ENCODE measurements at regions not wholly inside any gene's neighbourhood (a gene's known extent, or its start where the extent isn't known, plus 50 kb on each side); places are given as distances from the start of the nearest gene placed in this dataset.
A peak's percentile ranks its signal among the peaks of the same experiment; 100 is the strongest.
"Not testable (repeated sequence)": the region's sequence is repeated elsewhere in the genome, so short reads cannot be mapped to it uniquely, and the experiment has no call there.

GRCh38 chr13:99758460-99759162, 213.0 kb downstream of the ZIC5 start:
- Mint-ChIP-seq H3K27me3 (ENCODE audit: low read depth in 3 of 3) (peaks cover 0 to 4% (median 1%) of the 10 kb centered on the region in 3 donors), H3K4me3 (peak overlapping the region in 1 of 5 donors; percentile 24), H3K9me3 (peaks cover 11 to 32% (median 22%) of the 10 kb centered on the region in 6 donors), H3K36me3 (peaks cover 0 to 11% (median 10%) of the 10 kb centered on the region in 3 donors), H3K27ac (no peak overlapping the region), H3K4me1 (peaks cover 0 to 3% of the 10 kb centered on the region in 2 donors)
- no peak for DNase-seq

GRCh38 chr13:99757756-99758459, 213.7 kb downstream of the ZIC5 start:
- DNase-seq = no peak
- Mint-ChIP-seq H3K9me3 (peaks cover 11 to 25% (median 17%) of the 10 kb centered on the region in 6 donors), H3K27me3 (ENCODE audit: low read depth in 3 of 3) (peaks cover 0 to 5% (median 1%) of the 10 kb centered on the region in 3 donors), H3K4me1 (peaks cover 0 to 3% of the 10 kb centered on the region in 2 donors), H3K4me3 (no peak overlapping the region), H3K27ac (no peak overlapping the region), H3K36me3 (peaks cover 0 to 11% (median 7%) of the 10 kb centered on the region in 3 donors)

DNA sequence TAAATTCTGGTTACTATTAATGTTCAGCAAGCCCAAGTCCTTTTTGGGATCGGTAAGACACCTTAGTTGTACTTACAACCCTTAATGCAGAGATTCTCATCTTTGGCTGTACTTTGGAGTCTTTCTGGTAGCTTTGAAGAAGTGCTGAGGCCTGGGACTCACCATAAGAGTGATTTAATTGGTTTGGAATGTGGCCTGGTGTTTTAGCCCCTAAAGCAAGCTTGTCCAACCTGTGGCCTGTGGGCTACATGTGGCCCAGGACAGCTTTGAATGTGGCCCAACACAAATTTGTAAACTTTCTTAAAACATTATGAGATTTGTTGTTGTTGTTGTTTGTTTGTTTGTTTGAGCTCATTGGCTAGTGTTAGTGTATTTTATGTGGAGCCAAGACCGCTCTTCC, 215.3 kb downstream of the ZIC5 start:
- no peak overlapping the region for H3K27ac Mint-ChIP-seq
- no peak overlapping the region for H3K4me3 Mint-ChIP-seq
- H3K27me3 Mint-ChIP-seq (ENCODE audit: low read depth in 3 of 3) = peaks cover 0 to 10% (median 1%) of the 10 kb centered on the region in 3 donors
- DNase-seq = no peak
- peaks cover 5 to 11% (median 6%) of the 10 kb centered on the region in 6 donors for H3K9me3 Mint-ChIP-seq
- peaks cover 0 to 3% of the 10 kb centered on the region in 2 donors for H3K4me1 Mint-ChIP-seq
- peaks cover 0 to 3% (median 0%) of the 10 kb centered on the region in 3 donors for H3K36me3 Mint-ChIP-seq

DNA sequence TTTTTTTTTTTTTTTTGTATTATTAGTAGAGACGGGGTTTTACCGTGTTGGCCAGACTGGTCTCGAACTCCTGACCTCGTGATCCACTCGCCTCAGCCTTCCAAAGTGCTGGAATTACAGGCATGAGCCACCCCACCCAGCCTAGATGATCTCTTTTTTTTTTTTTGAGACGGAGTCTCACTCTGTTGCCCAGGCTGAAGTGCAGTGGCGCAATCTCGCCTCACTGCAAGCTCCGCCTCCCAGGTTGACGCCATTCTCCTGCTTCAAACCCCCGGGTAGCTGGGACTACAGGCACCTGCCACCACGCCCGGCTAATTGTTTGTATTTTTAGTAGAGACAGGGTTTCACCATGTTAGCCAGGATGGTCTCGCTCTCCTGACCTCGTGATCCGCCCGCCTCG, 216.8 kb downstream of the ZIC5 start:
- H3K4me3 Mint-ChIP-seq = not testable (repeated sequence)

GRCh38 chr13:99752373-99752772, 219.2 kb downstream of the ZIC5 start:
- no peak overlapping the region for H3K27ac Mint-ChIP-seq

More for the DNA sequence above, 216.8 kb downstream of the ZIC5 start:
- not testable (repeated sequence) for H3K27me3 Mint-ChIP-seq (ENCODE audit: low read depth in 3 of 3); H3K36me3 Mint-ChIP-seq; H3K4me1 Mint-ChIP-seq; DNase-seq; H3K9me3 Mint-ChIP-seq; H3K27ac Mint-ChIP-seq

GRCh38 chr13:99751517-99752199, 219.9 kb downstream of the ZIC5 start:
- no peak for DNase-seq
- H3K27me3 Mint-ChIP-seq (ENCODE audit: low read depth in 3 of 3) = peaks cover 0 to 8% (median 1%) of the 10 kb centered on the region in 3 donors
- H3K36me3 Mint-ChIP-seq = peaks cover 0 to 8% (median 0%) of the 10 kb centered on the region in 3 donors
- no peaks in the 10 kb centered on the region for H3K4me1 Mint-ChIP-seq
- H3K9me3 Mint-ChIP-seq = no peaks in the 10 kb centered on the region
- H3K4me3 Mint-ChIP-seq = no peak overlapping the region
- no peak overlapping the region for H3K27ac Mint-ChIP-seq

More at GRCh38 chr13:99752373-99752772, 219.2 kb downstream of the ZIC5 start:
- DNase-seq = no peak
- H3K4me1 Mint-ChIP-seq = no peaks in the 10 kb centered on the region
- H3K27me3 Mint-ChIP-seq (ENCODE audit: low read depth in 3 of 3) = peaks cover 0 to 8% (median 1%) of the 10 kb centered on the region in 3 donors
- H3K36me3 Mint-ChIP-seq = peaks cover 0 to 8% (median 0%) of the 10 kb centered on the region in 3 donors
- H3K9me3 Mint-ChIP-seq = no peaks in the 10 kb centered on the region
- H3K4me3 Mint-ChIP-seq = no peak overlapping the region

DNA sequence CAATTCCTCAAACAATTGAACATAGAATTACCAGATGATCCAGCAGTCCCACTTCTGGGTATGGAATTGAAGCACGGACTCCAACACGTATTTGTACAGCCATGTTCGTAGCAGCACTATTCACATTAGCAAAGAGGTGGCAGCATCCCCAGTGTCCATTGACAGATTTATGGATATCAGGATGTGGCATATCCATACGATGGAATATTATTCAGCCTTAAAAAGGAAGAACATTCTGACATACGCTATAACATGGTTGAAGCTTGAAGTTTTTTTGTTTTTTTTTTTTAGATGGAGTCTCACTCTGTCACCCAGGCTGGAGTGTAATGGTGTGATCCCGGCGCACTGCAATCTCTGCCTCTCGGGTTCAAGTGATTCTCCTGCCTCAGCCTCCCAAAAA, 220.6 kb downstream of the ZIC5 start:
- no peak for DNase-seq
- Mint-ChIP-seq H3K36me3 (peaks cover 0 to 8% (median 0%) of the 10 kb centered on the region in 3 donors), H3K27ac (no peak overlapping the region), H3K27me3 (ENCODE audit: low read depth in 3 of 3) (peaks cover 0 to 8% (median 1%) of the 10 kb centered on the region in 3 donors), H3K9me3 (no peaks in the 10 kb centered on the region), H3K4me1 (no peaks in the 10 kb centered on the region), H3K4me3 (no peak overlapping the region)

DNA sequence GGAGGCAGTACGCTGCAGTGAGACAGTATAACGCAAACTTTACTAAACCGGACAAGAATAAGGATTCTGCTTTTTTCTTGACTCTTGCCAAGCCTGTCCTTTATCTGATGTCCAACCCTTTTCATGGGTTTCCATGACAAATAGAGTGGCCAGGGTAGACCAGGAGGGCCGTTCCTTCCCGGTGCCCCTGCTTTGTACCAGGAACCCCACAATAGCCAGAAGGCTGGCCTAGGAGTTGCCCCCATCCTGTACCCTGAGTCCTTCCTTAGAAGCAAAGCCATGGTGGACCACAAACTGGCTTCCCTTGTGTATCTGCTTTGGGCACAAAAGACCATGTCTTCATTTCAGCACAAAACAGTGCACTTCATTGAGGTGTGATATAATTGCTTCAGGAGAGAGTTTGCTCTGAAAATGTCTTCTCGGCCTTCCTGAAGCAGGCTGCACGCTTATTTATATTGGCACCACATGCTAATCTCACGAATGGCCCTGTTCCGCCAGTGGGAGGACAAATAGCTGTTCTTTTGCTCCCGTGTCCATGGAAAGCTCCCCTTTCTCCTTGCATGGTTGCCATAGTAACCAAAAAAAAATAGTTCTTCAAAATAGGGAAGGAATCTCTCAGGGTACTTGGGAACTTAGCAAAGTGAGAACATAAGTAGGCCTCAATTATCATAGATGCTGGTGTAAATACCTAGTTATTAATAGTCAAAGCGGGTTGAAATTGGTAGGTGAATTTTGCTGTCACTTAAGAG, 222.1 kb downstream of the ZIC5 start:
- H3K4me3 Mint-ChIP-seq = no peak overlapping the region
- no peak overlapping the region for H3K27ac Mint-ChIP-seq
- H3K36me3 Mint-ChIP-seq = peaks cover 0 to 8% (median 0%) of the 10 kb centered on the region in 3 donors
- no peak for DNase-seq
- peaks cover 0 to 8% (median 3%) of the 10 kb centered on the region in 3 donors for H3K27me3 Mint-ChIP-seq (ENCODE audit: low read depth in 3 of 3)
- H3K9me3 Mint-ChIP-seq = no peaks in the 10 kb centered on the region
- no peaks in the 10 kb centered on the region for H3K4me1 Mint-ChIP-seq

DNA sequence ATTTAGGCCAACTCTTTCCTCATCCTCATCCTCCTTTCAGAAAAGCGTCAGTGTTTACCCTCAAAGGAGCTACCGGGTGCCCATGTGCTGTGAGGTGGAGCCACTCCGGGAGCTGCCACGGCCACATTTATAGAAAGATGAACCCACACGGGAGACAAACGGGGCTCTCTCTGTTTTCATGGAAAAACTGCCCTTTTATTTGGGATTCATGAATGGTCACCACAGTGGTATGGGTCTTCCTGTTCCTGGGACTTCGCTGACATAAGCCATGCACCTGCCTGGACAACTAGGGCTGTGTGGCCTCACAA, 224.2 kb downstream of the ZIC5 start:
- Mint-ChIP-seq H3K36me3 (peaks cover 0 to 8% (median 0%) of the 10 kb centered on the region in 3 donors), H3K27ac (no peak overlapping the region), H3K4me1 (no peaks in the 10 kb centered on the region), H3K4me3 (no peak overlapping the region), H3K9me3 (no peaks in the 10 kb centered on the region), H3K27me3 (ENCODE audit: low read depth in 3 of 3) (peaks cover 0 to 9% (median 3%) of the 10 kb centered on the region in 3 donors)
- no peak for DNase-seq

DNA sequence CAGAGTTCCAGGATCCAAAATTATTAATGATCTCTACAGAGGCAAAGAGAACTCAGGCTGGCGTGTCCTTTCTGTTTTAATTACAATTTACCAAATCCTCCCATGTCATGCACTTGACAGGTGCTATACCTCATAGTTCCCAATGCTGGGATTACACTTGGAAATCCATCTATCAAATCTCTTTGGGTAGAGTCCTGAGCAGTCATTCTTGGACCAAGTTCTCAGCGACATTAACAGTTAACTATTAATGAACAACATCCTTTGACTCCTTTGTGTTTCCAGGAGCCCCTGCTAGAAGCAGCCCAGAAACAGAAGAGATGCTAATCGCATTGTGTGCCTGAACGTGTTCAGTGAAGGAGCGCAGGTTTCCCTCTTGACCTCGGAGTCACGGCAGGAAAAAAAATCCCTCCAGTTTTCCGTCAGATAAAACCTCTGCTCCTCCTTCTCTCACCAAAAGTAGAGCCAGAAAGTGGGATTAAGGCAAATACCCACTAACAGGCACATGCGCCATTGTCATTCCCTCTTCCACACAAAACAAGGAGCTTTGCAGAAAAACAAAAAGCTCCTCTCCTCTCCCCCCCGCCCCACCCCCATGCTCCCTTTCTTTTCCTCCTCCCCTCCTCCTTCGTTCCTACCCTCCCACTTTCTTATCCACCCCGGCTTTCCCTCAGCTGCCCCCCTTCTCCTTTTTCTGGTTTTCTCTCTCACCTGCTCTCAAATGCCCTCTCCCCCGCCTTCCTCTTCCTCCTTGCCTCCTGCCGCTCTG, 224.7 kb downstream of the ZIC5 start:
- no peaks in the 10 kb centered on the region for H3K4me1 Mint-ChIP-seq
- DNase-seq = no peak
- no peak overlapping the region for H3K27ac Mint-ChIP-seq
- H3K36me3 Mint-ChIP-seq = peaks cover 0 to 8% (median 0%) of the 10 kb centered on the region in 3 donors
- peaks cover 0 to 7% (median 3%) of the 10 kb centered on the region in 3 donors for H3K27me3 Mint-ChIP-seq (ENCODE audit: low read depth in 3 of 3)
- no peak overlapping the region for H3K4me3 Mint-ChIP-seq
- no peaks in the 10 kb centered on the region for H3K9me3 Mint-ChIP-seq

- peaks cover 0 to 6% (median 6%) of the 10 kb centered on the region in 3 donors for H3K27me3 Mint-ChIP-seq (ENCODE audit: low read depth in 3 of 3)
Observed at GRCh38 chr13:99743094-99743493, 228.5 kb downstream of the ZIC5 start.

DNA sequence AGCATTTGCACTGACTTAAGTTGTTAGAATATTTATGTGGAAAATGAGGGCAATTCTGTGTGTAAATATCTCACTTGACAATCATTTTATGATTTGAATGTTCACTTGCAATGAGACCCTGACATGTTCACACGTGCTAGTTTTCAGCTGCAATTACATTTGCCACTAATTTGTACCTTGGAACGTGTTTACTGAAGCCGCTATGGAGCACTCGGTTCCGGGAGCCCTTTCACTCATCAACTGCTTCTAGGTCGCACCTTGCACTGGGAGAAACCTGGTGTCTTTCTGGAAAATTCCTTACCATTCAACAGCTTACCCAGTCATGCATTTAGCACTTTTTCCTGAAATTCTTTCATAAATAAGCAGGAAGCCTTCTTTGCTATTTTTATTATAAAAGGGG, 229.6 kb downstream of the ZIC5 start:
- Mint-ChIP-seq H3K27ac (no peak overlapping the region), H3K4me1 (no peaks in the 10 kb centered on the region)

More at GRCh38 chr13:99743094-99743493, 228.5 kb downstream of the ZIC5 start:
- Mint-ChIP-seq H3K4me3 (no peak overlapping the region), H3K36me3 (peaks cover 0 to 4% (median 0%) of the 10 kb centered on the region in 3 donors), H3K4me1 (no peaks in the 10 kb centered on the region), H3K9me3 (no peaks in the 10 kb centered on the region), H3K27ac (no peak overlapping the region)
- DNase-seq = no peak

More for the DNA sequence above, 229.6 kb downstream of the ZIC5 start:
- DNase-seq = no peak
- Mint-ChIP-seq H3K9me3 (no peaks in the 10 kb centered on the region), H3K36me3 (no peaks in the 10 kb centered on the region), H3K4me3 (no peak overlapping the region), H3K27me3 (ENCODE audit: low read depth in 3 of 3) (peaks cover 2 to 6% (median 6%) of the 10 kb centered on the region in 3 donors)

All from immature natural killer cell (primary cell).